Medulla oblongata (tissue), 1 donor: ENCODE measurements at regions not wholly inside any gene's neighbourhood (a gene's known extent, or its start where the extent isn't known, plus 50 kb on each side); places are given as distances from the start of the nearest gene placed in this dataset.

ENCODE experiments used
- DNase-seq: peaks from one replicate; pipeline ENCODE4 v3.0.0-alpha.2; 2015; ENCODE audit errors: extremely low spot score

DNA sequence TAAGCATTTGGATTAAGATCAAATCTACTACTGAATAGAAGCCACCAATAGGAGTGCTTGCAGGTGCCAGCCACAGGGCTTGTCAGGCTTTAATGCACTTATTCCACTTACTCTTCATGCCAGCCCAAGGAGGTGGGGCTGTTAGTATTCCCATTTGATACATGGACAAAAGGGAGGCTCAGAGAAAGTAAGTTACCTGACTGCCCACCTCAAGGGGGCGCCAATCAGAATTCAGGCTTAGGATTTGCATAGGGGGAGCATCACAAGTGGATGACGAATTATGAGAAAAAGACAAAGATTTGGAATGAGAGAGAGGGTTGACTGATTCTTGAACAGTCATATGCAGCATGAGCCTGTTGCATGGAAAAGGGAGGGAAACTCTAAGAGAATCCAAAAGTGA is 188.4 kb upstream of the TSHZ2 start:
- no peak for DNase-seq

DNA sequence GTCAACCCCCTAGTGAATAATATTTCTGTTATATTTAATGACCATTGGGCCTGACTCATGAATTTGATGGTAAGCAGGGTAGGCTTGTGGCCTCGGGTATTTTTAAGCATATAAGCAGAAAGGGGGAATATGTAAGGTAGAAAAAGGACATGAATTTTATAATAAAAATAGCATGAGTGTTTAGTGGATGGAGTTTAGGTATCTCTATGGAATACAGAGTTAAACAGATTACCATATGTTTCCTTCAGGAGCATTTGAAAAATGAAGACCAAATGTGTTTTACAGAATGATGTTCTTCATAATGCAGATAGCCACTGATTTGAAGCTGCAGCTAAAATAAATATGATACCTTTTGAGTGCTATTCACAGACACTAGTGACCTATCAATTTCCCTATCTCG is 191.7 kb upstream of the TSHZ2 start:
- no peak for DNase-seq

DNA sequence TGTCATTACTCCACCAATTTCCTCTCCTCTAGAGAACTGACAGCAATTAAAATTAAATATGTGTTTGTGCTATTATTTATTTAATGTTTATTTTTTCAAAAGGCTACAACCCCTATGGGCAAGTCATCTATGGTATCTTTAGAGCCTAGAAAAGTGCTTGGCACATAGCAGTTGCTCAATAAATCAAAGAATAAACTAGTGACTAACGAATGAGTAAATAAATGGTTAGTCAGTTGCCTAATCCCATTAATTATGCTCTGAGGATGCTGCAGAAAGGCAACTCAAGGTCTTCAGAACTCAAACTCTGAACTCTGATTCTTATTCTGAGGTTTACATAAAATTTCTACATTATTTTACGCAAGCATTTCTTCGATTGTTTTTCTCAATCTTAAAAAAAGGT is 193.0 kb upstream of the TSHZ2 start:
- no peak for DNase-seq

DNA sequence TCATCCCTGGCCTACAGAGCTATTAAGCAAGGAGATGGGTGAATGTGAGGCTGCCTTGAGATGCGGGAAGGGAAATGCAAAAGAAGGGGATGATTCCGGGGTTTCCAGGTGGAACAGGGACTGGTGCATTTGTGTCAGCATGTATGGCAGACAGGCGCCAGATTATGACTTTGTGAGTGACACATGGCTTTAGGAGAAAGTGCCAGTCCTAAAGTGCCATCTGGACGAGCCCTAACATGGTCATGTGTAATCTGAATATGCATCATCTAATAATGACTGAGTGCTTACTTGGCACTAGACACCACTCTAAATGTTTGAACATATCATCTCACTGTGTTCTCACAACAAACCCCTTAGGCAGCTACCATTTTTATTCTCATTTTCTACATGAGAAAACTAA is 195.0 kb upstream of the TSHZ2 start:
- DNase-seq, result no peak

DNA sequence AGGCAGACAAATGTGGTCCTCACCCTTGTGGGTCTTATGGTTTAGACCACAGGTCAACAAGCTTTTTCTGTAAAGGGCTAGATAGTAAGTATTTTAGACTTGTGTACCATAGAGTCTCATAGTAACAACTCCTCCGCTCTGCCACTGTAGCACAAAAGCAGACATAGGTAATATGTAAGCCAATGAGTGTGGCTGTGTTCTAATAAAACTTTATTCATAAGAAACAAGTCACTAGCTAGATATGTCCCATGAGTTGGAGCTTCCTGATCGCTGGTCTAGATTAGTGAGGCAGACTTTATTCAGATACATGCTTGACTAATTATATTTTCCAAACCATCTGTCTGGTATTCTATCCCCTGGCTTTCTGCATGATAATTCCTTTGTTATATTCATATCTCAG is 196.4 kb upstream of the TSHZ2 start:
- no peak for DNase-seq

DNA sequence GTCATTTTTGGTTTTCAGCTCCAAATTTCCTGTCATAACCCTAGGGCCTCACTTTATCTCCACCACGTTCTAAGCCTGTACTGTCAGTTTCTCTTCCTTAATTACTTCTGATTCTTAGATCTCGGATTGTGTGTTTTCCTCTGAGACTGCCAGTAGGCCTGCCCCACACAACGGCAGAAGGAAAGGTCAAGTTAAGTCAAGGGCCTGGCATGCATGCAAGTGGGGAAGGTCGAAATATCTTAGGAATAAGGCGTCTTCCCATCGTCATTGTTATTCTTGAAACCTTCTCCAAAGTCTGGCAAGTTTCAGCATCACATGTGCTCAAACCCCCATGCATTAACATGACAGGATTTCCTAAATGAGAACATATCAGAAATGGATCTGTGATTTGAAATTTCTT is 203.5 kb upstream of the TSHZ2 start:
- DNase-seq, result no peak

DNA sequence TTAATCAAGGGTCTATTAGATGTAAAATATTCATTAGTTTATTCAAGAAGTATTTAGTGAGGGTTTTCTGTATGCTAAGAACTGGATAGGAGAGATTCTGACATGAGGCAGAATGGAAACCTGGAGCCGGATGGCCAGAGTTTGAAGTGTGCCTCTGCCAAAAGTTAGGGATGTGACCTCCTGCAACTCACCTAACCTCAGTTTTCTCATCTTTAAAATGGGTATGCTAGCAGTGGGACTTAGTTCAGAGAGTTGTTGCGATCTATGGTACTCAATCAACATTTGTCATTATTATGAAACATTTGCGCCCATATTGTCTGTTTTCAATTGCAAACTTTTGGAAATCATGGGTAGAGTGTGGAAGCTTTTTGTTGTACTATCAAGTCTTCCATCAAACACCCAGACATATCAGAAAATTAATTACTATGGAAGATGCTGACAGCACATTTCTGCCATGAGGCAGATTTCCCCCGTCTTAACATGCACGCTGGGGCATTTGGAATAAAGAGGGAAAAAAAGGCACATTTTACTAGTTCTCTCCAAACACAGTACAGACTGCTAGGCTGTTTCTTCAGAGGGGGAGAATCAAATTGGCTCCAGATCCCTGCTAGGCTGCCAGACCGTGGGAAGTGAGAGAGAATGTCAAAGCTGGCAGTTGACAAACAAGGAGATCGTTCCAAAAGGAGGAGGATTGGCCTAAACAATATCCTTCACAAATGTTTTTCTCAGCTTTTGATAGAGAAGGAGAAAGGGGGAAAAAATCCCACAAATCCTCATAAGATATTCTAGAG is 205.3 kb upstream of the TSHZ2 start:
- peak; percentile 18 for DNase-seq

DNA sequence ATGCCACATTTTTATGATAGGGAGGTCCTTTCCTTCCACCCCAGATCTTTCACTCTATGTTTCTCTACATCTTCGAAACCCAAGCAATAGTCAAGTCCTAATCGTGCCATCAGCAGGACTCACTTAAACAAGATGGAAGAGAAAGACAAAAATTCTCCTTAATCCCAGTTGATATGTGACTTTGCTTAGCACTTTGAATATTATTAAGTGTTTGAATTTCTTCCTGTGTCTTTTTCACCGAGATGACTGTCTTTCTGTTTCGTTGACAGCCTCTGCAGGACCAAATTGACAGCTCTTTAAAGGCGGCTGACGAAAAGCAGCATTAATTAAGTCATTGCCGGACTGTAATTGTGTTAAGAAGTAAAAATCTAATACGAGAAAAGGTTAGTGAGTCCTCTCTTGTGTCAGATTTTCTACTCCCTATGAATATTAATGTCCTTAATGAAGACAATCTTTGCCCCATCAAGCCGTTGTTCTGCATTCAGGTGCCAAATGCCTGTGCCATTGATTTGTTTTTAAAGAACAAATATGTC is 208.8 kb upstream of the TSHZ2 start:
- no peak for DNase-seq

DNA sequence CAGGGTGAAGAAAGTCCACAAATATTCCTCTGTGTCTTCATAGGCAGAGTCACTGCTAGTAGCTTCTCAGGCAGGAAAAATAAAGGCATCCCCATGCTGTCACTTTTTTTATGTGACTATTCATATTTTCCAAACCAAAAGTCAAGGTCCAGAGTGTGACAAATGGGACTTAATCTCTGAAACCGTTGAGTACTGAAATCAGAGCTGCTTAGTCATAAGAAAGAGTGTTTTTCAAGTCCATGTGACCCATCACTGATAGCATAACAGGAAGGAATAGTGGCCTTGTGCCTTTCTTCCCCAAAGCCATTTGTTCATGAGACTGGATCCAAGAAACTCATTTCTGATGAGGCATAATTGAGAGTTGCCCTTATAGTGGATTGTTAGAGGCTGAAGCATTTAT is 210.3 kb upstream of the TSHZ2 start:
- DNase-seq, result no peak

DNA sequence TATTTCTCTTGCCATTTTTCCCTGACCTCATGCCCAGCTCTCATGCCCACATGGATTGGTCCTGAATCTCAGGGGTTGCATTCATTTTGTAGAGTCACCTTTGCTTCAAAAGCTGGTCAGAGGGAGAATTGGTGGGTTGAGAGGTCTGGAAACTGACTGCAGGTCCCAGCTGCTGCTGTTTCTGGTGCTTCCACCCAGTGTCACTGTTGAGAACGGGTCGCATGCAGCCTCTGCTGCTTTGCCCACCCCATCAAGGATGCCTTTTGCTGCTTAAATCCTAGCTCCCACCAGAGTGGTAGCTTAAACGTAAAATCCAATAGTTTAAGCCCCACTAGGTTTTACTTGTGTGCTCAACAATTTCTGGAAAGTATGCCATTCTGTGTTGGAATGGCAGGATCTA is 211.4 kb upstream of the TSHZ2 start:
- no peak for DNase-seq

DNA sequence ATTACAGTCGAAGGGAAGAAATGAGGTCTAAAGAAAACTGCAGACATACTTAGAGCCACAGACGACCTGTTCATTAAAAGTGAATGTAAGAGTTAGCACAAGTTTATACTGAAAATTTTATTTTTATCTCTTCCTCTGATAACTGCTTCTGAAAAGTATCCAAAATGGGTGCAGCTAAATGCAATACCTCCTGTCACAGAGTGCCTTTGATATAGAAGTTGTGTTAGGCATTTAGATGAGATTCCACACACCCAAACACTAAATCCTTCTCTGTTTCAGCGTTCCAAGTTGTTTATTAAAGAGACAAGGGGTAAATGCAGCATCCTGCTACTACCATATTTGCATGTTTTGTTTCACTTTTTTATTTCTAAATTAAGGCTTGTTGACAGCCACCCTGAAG is 214.7 kb upstream of the TSHZ2 start:
- DNase-seq, result no peak

DNA sequence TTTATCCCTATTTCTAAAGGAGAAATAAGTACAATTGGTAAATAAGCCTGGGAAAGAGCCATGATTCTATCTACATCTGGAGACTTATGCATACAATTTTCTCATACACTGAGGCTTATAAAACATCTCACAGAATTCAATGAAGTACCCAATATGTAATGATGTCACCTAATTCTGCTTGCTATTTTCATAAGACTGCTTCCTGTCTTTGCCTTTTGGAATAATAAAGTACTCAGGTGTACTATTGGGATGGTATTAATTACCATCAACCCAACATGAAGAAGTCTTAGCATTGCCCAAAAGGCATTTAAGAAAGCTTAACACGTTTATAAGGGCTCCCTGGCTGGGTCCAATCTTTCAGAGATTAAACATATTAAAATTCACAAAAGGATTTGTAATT is 216.4 kb upstream of the TSHZ2 start:
- no peak for DNase-seq

DNA sequence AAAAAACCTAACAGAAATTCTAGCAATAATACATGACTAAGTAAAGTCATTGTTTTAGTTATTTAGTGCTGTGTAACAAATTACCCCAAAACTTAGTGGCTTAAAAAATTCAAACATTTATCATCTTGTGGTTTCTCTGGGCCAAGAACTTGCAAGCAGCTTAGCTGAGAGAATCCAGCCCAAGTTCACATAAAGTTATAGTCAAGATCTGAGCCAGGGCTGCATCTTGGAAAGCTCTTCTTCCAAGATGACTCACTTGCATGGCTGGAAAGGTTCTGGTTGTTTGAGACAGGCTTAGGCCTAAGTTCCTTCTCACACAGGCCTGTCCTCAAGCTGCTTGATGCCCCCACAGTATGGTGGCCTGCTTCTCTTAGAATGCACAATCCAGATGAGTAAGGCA is 217.8 kb upstream of the TSHZ2 start:
- DNase-seq, result no peak

DNA sequence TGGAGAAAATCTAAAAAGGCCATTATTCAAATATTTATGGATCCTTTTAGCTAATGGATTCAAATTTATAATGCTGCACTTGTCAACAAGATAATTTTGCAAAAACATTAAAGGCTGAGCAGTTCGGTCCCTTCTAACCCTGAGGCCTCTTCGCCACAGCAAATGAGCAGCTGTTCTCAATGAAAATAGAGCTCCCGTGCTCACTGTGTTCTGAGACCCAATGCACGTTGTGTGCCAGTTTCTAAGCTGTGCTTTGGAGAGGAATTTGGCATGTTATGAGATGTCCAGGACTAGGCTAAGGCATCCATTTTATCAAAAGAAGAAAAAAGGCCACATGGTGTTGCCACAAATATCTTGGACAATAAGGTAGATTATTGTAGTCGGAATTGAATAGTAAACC is 220.1 kb upstream of the TSHZ2 start:
- DNase-seq, result no peak

DNA sequence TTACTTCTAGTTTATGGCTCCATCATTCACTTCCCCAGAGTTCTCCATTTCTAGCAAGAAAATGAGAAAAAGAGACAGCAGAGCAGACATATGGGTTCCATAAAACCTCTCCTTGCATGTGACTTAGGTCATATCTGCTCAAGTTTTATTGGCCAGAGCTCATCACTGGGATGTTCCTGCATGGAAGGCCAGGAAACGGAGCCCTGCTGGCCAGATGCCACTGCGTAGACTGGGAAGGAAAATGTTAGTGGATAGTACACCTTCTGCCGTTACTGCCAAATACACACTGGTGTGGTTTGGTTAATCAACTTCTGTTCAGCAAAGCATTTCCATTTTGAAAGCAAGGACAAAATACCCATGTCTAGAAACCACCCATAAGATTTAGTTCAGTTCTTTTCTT is 220.6 kb upstream of the TSHZ2 start:
- DNase-seq, result no peak

DNA sequence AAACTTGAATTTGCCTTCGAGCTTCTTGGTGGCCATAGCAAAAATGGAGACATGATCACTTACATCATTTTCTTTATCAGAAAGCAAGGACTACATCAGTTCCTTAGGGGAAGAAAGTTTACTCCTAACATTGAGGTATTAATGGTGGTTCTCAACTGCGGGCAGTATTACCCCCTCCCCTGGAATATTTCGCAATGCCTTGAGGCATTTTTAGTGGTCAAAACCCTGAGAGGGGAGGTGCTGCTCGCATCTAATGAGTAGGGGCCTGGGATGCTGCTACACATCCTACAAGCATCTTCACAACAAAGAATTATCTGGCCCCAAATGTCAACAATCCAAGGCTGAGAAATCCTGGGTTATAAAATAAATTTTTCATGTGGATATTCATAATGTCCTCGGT is 222.2 kb upstream of the TSHZ2 start:
- no peak for DNase-seq

DNA sequence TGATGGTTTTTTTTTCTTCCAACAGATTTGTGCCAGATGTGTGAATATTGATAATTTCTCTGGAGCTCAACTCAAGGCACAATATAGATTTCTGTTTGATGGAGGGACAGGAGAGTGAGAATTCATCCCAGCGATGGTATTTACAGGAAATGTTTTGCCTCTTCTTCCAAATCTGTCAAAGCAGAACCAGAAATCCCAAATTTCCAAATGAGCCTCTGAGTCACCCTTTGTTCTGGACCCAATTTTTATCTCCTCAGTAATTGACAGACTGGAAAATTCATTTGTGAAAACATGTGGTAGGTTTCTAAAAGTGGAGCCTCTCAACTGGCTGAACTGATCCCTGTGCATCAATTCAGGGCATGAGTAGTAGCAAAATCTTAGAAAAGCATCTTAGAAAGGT is 223.2 kb upstream of the TSHZ2 start:
- DNase-seq, result no peak

DNA sequence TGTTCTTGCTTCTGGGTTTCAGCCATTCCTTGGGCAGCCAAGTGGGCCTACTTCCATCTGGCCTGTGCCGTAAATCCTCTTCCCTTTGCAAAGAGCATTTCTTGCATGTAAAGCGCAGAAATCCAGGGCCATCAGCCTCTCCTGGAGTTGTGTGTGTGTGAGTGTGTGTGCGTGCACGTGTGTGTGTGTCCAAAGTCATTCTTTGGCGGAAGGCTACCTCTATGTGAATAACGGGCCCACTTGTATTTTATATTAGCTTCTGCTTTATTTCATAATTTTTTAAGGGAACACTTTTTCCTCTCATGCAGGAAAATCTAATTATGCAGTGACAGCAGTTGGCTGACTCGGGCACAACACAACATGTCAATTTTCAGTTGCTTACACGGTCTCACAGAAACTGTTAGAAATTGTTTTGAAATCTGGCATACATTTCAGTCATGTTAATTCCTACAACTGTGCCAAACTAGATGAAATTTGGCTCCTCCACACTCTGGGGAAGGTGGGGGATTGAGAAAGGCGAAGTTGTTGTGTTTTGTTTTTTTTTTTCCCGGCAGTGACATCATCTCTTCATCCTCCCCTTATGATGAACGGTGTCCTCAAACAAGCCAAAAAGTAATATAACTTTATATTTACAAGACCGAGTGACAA is 223.7 kb upstream of the TSHZ2 start:
- DNase-seq, result no peak

DNA sequence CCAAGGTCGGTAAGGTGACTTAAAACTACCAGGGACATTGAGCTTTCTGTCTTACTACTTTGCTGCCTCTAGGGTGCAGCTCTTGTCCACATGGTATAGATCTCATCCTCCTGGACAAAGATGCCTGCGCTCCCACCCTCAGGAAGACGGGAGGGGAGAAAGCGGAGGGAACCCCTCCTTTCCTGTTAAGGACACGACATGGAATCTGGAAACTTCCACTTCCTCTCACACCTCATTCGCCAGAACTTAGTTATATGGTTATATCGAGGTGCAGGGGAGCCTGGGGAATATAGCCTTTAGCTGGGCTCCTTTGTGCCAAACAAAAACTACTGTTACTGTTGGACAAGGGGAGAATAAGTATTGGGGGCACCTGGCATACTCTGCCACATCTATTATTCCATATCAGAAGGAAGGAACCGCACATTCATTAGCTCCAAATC is 224.3 kb upstream of the TSHZ2 start:
- peak; percentile 9 for DNase-seq

DNA sequence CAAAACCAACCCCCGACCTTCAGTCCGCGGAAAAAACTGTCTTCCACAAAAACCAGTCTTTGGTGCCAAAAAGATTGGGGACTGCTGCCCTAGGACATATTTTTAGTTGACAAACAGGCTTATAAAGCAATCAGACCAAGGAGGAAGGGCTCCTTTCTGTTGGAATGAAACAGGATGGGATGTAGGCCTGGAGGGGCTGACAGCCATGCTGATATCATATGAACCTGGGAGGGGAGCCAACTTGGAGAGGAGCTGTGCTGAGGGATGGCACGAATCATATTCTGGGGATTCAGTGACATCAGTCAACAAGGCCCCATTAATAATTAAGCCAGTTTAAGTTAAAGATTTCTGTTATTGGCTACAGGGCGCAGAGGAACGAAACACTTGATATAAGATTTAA is 225.4 kb upstream of the TSHZ2 start:
- no peak for DNase-seq

DNA sequence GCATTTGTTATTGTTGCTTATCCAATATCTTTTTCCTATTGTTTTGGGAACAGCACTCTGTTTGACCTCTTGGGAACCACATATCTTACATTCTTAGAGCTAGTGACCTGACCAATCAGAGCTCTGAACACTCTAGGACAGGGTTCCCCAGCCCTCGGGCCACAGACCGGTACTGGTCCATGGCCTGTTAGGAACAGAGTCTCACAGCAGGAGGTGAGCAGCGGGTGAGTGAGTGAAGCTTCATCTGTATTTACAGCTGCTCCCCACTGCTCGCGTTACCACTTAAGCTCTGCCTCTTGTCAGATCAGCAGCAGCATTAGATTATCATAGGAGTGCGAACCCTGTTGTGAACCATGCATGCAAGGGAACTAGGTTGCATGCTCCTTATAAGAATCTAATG is 226.0 kb upstream of the TSHZ2 start:
- no peak for DNase-seq

DNA sequence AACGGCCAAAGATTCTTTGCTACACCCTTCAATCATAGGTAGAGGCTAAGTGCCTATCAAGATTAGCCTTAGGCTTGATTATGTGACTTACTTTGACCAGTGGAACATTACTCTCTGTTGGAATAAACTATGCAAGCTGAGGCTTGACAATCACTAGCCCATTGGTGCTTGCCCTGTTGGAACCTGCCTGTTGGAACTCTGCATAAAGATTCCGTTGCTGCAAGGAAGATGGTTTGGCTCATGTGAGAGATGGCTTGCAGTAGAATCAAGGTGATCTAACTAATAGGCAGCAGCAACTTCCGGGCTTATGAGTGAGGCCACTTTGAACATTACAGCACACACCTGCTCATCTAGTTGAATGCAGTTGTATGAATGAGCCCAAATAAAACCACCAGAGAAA is 227.7 kb upstream of the TSHZ2 start:
- no peak for DNase-seq

DNA sequence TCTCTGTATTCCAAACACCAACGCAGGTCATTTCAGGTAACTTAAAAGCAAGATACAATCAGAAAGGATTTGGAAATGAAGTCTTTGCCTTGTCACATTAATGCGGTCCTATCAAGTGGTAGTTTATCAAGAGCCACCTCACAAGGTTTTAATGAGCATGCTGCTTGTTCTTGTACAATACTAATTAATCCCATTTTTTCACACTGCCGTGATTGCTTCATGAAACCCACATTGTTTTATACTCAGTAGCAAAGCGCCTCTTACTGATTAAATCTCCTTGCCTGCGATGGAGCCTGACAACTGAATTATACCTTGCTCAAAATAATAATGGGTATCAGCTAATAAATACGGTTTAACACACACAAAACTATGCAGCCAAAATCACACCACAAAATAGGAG is 234.1 kb upstream of the TSHZ2 start:
- DNase-seq, result no peak

DNA sequence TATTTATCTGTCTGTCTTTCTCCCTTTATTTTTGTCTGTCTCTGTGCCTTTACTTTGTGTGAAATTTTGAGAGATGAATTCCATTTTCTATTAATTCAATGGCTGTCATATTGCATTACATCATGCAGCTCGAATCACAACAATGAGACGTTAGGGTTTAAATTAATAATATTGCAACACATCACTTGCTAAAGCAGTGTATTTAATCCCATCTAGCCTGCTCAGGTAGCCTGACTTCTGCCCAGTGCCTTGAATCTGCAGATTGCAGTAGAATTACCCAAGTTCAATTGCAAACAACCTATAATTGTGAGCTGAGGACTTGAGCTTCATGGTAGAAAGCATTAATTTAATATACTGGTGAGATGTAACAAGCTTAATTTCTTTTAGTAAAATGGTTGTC is 235.7 kb upstream of the TSHZ2 start:
- no peak for DNase-seq
